Adrenal gland (tissue), 9 donors: ENCODE measurements at regions not wholly inside any gene's neighbourhood (a gene's known extent, or its start where the extent isn't known, plus 50 kb on each side); places are given as distances from the start of the nearest gene placed in this dataset.

Source experiments
- DNase-seq, 7 donors: peaks; one replicate each; pipeline ENCODE4 v3.0.0-alpha.2; 2019 to 2020
- H3K27ac ChIP-seq, 5 donors: fragments of 200-600 bp; sonication (generic) in 4 of 5; 1 replicate in 3 of 5; 2 replicates in 2 of 5; pipeline versions ENCODE4 v1.5.1 to v1.8.0; 2016 to 2020; ENCODE audit warnings: mild to moderate bottlenecking in 1 of 5
- H3K27me3 ChIP-seq: fragments of 200-600 bp; 2 replicates; pipeline ENCODE4 v1.8.0; 2021
- H3K36me3 ChIP-seq, 2 donors: fragments of 200-600 bp; replicated peaks in 1 of 2; 1 replicate in 1 of 2; 2 replicates in 1 of 2; pipeline versions ENCODE4 v1.5.1 to v1.8.0; 2018 to 2022
- H3K4me1 ChIP-seq, 2 donors: fragments of 200-600 bp; replicated peaks in 1 of 2; 1 replicate in 1 of 2; 2 replicates in 1 of 2; pipeline versions ENCODE4 v1.5.1 to v1.8.0; 2018 to 2021
- H3K4me3 ChIP-seq, 4 donors: fragments of 200-600 bp; sonication (generic) in 3 of 4; one replicate each; pipeline ENCODE4 v1.5.1; 2016 to 2018
- H3K9me3 ChIP-seq, 3 donors: fragments of 200-600 bp; sonication (generic) in 1 of 3; replicated peaks in 1 of 3; 1 replicate in 2 of 3; 2 replicates in 1 of 3; pipeline versions ENCODE4 v1.5.1 to v1.8.0; 2016 to 2021
- CTCF ChIP-seq, 6 experiments: fragments of 450-650 bp in 4 of 6; fragments of 200-600 bp in 2 of 6; sonication (generic) in 1 of 6; IDR thresholded peaks; 1 replicate in 5 of 6; 2 replicates in 1 of 6; pipeline versions ENCODE4 v1.5.1 to v1.8.0; 2016 to 2021; ENCODE audit warnings: antibody characterized with exemption in 6 of 6, mild to moderate bottlenecking in 2 of 6, moderate library complexity in 1 of 6
- POLR2A ChIP-seq, 2 donors: fragments of 450-650 bp; IDR thresholded peaks; one replicate each; pipeline ENCODE4 v1.6.1; 2017; ENCODE audit warnings: antibody characterized with exemption in 2 of 2, mild to moderate bottlenecking in 2 of 2, moderate library complexity in 1 of 2
- WGBS, 4 donors: extraction: QIAGEN DNeasy Blood & Tissue Kit in 2 of 4; methylation state at CpG; one replicate each; pipeline versions ENCODE4 v1.1.5 to v1.1.7; 2013 to 2017; 5-methylcytosine and 5-hydroxymethylcytosine counted together
- intact Hi-C, 2 donors: fragments of 100-400 bp; cut with DNase I; formaldehyde crosslinking; loops; one replicate each; pipeline versions ENCODE4 v1.14.1 to v1.15.0; 2022 to 2023
- donor health status: healthy with polysubstance abuse.
- donor health status: Bipolar disorder and iron deficiency.
- donor health status: DM: yes; HTN: yes; CAD: no.
- donor health status: DM: no; HTN: no; CAD: no.
- donor health status: DM: no; HTN: no; CAD: no.

GRCh38 chr5:96332535-96333366 is 100.3 kb downstream of the PCSK1 start:
- 82 to 85% (median 85%) methylated on average over 14 of the region's 14 CpGs for WGBS, 4 donors
- Histone ChIP-seq H3K4me3 (no peak overlapping the region), H3K4me1 (peaks cover 0 to 12% of the 10 kb centered on the region in 2 donors), H3K27ac (no peak overlapping the region), H3K36me3 (no peaks in the 10 kb centered on the region), H3K9me3 (no peaks in the 10 kb centered on the region), H3K27me3 (no peaks in the 10 kb centered on the region)
- TF ChIP-seq POLR2A (IDR thresholded peaks at IDR 0.05) (no peak), CTCF (IDR thresholded peaks at IDR 0.05) (no peak)
- no peak for DNase-seq
- intact Hi-C loops = loop anchor here in 1 of 2 donors (10.0 kb wide), 2 partner anchors 368 to 708 kb away; partner anchors contain the start of genes ELL2 and GPR150

- intact Hi-C loops = loop anchor here in 1 of 2 donors (10.0 kb wide), 2 partner anchors 367 to 707 kb away; partner anchors contain the start of genes ELL2 and GPR150
- whole genome bisulfite sequencing, 4 donors = 69 to 80% (median 75%) methylated on average over 2 of the region's 2 CpGs
- Histone ChIP-seq H3K36me3 (no peaks in the 10 kb centered on the region), H3K4me3 (no peak overlapping the region), H3K27me3 (no peaks in the 10 kb centered on the region), H3K27ac (no peak overlapping the region), H3K4me1 (peaks cover 0 to 10% of the 10 kb centered on the region in 2 donors), H3K9me3 (no peaks in the 10 kb centered on the region)
- TF ChIP-seq CTCF (IDR thresholded peaks at IDR 0.05) (no peak), POLR2A (IDR thresholded peaks at IDR 0.05) (no peak)
- no peak for DNase-seq
Observed at GRCh38 chr5:96331681-96332361, 101.2 kb downstream of the PCSK1 start.

GRCh38 chr5:96331210-96331609 is 101.8 kb downstream of the PCSK1 start:
- intact Hi-C loops = loop anchor here in 1 of 2 donors (10.0 kb wide), 2 partner anchors 366 to 706 kb away; partner anchors contain the start of genes ELL2 and GPR150
- DNase-seq = peak in 1 of 7 donors; percentile 24
- peak overlapping the region in 2 of 5 donors; percentile 4 to 15 for H3K27ac ChIP-seq
- no peaks in the 10 kb centered on the region for H3K27me3 ChIP-seq
- TF ChIP-seq POLR2A (IDR thresholded peaks at IDR 0.05) = no peak
- no peak for TF ChIP-seq CTCF (IDR thresholded peaks at IDR 0.05)
- no peak overlapping the region for H3K4me3 ChIP-seq
- no peaks in the 10 kb centered on the region for H3K36me3 ChIP-seq
- H3K9me3 ChIP-seq = no peaks in the 10 kb centered on the region
- WGBS, 4 donors = 19 to 33% (median 25%) methylated on average over 3 of the region's 3 CpGs
- peaks cover 0 to 10% of the 10 kb centered on the region in 2 donors for H3K4me1 ChIP-seq

GRCh38 chr5:96330530-96331140 is 102.4 kb downstream of the PCSK1 start:
- intact Hi-C loops = loop anchor here in 1 of 2 donors (10.0 kb wide), 2 partner anchors 366 to 706 kb away; partner anchors contain the start of genes ELL2 and GPR150
- 77 to 80% (median 78%) methylated on average over 4 of the region's 4 CpGs for WGBS, 4 donors
- H3K4me1 ChIP-seq = peaks cover 0 to 10% of the 10 kb centered on the region in 2 donors
- no peaks in the 10 kb centered on the region for H3K9me3 ChIP-seq
- H3K27ac ChIP-seq = peak overlapping the region in 2 of 5 donors; percentile 4 to 15
- no peak overlapping the region for H3K4me3 ChIP-seq
- H3K27me3 ChIP-seq = no peaks in the 10 kb centered on the region
- TF ChIP-seq POLR2A (IDR thresholded peaks at IDR 0.05) (no peak), CTCF (IDR thresholded peaks at IDR 0.05) (no peak)
- no peaks in the 10 kb centered on the region for H3K36me3 ChIP-seq
- peak in 3 of 7 donors; percentile 23 to 29 (median 27) for DNase-seq
